Stimulated activated naive B cell treated with anti-CD40 and anti-IgM and Interleukin-4, amounts not matched to agents 10 μg/mL and 1 μg/mL and 100 μg/mL, for 72 hours (primary cell): ENCODE measurements at regions not wholly inside any gene's neighbourhood (a gene's known extent, or its start where the extent isn't known, plus 50 kb on each side); places are given as distances from the start of the nearest gene placed in this dataset.

Experiments
- ATAC-seq, 2 donors: fragments of 150-1000 bp; cut with Tn5 transposase; replicated peaks; 2 replicates each; pipeline ENCODE4 v1.10.0; 2021; ENCODE audit warnings: moderate library complexity in 1 of 2
- DNase-seq: peaks from one replicate; pipeline ENCODE4 v3.0.0; 2021
- H3K27ac Mint-ChIP-seq: one replicate; pipeline ENCODE4 v1.8.0; 2022; ENCODE audit warnings: mild to moderate bottlenecking, mixed read lengths
- H3K27me3 Mint-ChIP-seq, 2 donors: one replicate each; pipeline ENCODE4 v1.8.0; 2022; ENCODE audit warnings: mixed read lengths in 2 of 2
- H3K36me3 Mint-ChIP-seq, 2 donors: one replicate each; pipeline ENCODE4 v1.8.0; 2022; ENCODE audit warnings: mixed read lengths in 2 of 2, mild to moderate bottlenecking in 1 of 2
- H3K4me1 Mint-ChIP-seq, 2 donors: one replicate each; pipeline ENCODE4 v1.8.0; 2022; ENCODE audit warnings: mixed read lengths in 2 of 2, mild to moderate bottlenecking in 1 of 2
- H3K4me3 Mint-ChIP-seq, 2 donors: one replicate each; pipeline ENCODE4 v1.8.0; 2022; ENCODE audit warnings: mild to moderate bottlenecking in 2 of 2, mixed read lengths in 2 of 2, moderate library complexity in 1 of 2
- H3K9me3 Mint-ChIP-seq, 2 donors: one replicate each; pipeline ENCODE4 v1.8.0; 2022; ENCODE audit warnings: mixed read lengths in 2 of 2, mild to moderate bottlenecking in 1 of 2

DNA sequence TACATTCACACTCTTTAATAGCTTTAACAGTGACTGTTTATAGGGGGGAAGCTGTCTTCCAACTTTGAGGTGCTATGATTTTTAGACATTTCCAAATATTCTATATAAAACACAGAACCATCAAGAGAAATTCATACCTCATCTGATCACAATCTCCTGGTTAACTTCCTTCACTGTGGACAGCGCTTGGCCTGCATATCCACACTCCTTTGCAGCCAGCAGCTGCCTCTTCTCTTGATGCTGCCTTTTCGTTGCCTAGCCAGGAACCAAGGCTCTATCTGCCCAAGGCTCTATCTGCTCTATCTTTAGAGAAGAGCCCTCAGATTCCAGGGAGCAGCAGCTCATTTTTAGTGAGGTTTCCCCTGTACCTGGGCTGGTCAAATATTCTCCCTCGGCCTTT lies 252.0 kb downstream of the PTEN start:
- peaks cover 0 to 2% of the 10 kb centered on the region in 2 donors for H3K9me3 Mint-ChIP-seq
- peak overlapping the region; percentile 14 for H3K27ac Mint-ChIP-seq
- H3K4me3 Mint-ChIP-seq: no peak overlapping the region
- H3K4me1 Mint-ChIP-seq: peaks cover 10 to 40% of the 10 kb centered on the region in 2 donors
- H3K36me3 Mint-ChIP-seq: peaks cover 2 to 6% of the 10 kb centered on the region in 2 donors
- ATAC-seq (no peak), DNase-seq (no peak)
- H3K27me3 Mint-ChIP-seq: no peaks in the 10 kb centered on the region

DNA sequence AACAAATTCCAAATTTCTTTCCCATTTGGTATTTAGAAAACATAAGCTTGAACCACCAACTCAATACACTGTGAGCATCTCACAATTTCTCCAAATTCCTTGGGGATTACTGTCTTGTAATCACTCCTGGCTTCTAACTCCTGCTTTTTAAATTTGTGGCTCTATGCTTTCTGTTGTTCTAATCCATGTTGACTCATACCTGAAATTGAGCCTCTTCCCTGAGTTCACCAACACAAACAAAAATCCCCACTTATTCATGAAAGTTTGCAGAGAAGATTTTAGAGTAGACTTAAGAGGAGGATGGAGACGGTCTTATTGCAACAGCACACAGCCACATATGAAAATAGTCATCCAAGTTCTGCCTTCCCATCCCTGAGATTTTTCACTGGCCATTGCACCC lies 252.5 kb downstream of the PTEN start:
- H3K9me3 Mint-ChIP-seq: peaks cover 0 to 2% of the 10 kb centered on the region in 2 donors
- H3K27me3 Mint-ChIP-seq: no peaks in the 10 kb centered on the region
- H3K4me1 Mint-ChIP-seq: peaks cover 15 to 41% of the 10 kb centered on the region in 2 donors
- no peak for DNase-seq
- H3K27ac Mint-ChIP-seq: no peak overlapping the region
- no peak for ATAC-seq
- peaks cover 2 to 6% of the 10 kb centered on the region in 2 donors for H3K36me3 Mint-ChIP-seq
- no peak overlapping the region for H3K4me3 Mint-ChIP-seq

DNA sequence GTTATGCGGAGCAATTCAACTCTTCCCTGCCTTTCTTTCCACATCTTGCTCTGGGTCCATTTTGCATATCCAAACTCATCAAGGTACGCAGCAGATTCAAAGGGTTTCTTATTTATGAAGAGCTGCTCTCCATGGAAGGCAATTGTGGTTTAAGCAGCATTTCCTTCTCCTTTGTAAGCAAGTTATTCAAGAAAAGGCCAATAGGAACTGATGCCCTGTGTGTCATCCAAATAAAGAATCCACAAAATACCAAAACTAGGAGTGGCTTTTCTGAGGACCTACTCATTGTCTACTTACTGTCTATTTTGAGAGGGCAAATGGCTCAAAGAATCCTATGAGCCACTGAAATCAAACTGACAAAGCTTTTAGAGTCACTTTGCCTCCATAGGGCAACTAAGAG lies 253.1 kb downstream of the PTEN start:
- Mint-ChIP-seq H3K36me3 (peaks cover 2 to 6% of the 10 kb centered on the region in 2 donors), H3K9me3 (peaks cover 0 to 2% of the 10 kb centered on the region in 2 donors), H3K4me1 (peaks cover 18 to 37% of the 10 kb centered on the region in 2 donors), H3K4me3 (no peak overlapping the region), H3K27ac (no peak overlapping the region), H3K27me3 (no peaks in the 10 kb centered on the region)
- DNase-seq (no peak), ATAC-seq (no peak)

DNA sequence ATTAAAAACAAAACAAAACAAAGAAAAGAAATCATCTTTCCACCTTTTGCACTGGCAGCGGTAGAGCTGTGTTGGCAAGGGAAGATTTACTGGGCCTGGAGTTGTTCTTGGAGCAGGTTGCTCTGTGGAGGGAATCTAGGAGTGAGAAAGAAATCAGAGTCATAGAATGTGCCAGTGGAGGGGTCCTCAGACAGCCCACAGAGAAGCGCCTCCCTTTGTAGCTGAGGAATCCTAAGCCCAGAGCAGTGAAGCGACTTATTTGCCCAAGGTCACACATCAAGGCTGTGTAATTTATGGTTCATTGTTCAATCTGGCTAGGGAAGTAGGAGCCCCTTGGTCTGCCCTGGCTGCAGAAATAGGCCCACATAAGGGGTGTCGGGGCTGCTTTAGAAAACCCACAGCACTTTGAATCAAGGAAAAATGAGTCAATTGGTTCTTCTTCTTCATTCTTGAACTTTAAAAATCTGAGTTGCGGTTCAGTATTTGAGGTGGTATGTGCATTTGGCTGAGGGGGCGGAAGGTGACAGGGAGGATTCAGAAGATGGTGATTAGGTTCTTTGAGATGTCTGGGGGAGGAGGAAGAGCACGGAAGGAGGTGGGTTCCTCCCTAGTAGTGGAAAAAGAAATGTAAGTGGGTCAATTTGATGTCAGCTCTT lies 253.7 kb downstream of the PTEN start:
- no peak overlapping the region for H3K27ac Mint-ChIP-seq
- H3K36me3 Mint-ChIP-seq: peaks cover 2 to 6% of the 10 kb centered on the region in 2 donors
- peaks cover 24 to 35% of the 10 kb centered on the region in 2 donors for H3K4me1 Mint-ChIP-seq
- DNase-seq: peak; percentile 72
- no peaks in the 10 kb centered on the region for H3K27me3 Mint-ChIP-seq
- peak; percentile 73 to 76 for ATAC-seq
- no peak overlapping the region for H3K4me3 Mint-ChIP-seq
- H3K9me3 Mint-ChIP-seq: peaks cover 0 to 2% of the 10 kb centered on the region in 2 donors

DNA sequence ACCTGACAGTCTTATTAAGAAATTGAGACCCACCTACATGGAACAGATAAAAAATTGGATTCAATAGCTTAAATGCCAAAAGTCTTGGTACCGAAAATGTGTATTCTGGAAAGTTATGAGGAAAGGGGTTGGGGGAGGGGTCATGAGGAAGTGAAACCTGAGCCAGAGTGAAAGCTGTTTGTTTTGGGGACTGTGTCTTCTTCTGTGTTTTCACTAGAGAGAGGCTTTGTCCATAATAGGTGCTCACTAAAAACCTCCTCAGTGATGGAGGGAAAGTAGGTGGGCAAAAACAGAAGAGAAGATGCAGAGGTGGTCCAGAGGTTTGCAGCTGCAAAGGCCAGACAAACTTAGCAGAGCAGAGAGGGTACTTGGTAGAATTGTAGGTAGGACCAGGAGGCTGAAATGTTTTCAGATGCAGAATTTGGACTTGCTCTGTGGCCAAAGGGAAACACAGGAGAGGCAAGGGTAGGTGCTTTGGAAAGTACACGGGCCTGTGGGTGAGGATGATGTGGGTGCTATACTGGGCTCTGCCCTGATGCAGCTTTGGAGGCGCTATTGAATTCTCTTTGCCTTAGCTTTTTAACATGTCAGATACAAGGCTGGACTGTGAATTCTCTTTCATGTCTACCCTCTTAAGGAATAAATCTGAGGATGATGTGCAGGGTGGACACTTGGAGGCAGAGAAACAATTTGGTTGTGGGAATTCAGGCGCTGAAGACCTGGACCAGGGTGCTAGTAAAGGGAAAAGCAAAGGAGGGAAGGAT lies 254.6 kb downstream of the PTEN start:
- peaks cover 2 to 6% of the 10 kb centered on the region in 2 donors for H3K36me3 Mint-ChIP-seq
- peaks cover 0 to 2% of the 10 kb centered on the region in 2 donors for H3K9me3 Mint-ChIP-seq
- ATAC-seq (peak; percentile 42 to 48), DNase-seq (no peak)
- H3K4me1 Mint-ChIP-seq: peaks cover 27 to 36% of the 10 kb centered on the region in 2 donors
- H3K4me3 Mint-ChIP-seq: no peak overlapping the region
- H3K27ac Mint-ChIP-seq: no peak overlapping the region
- H3K27me3 Mint-ChIP-seq: no peaks in the 10 kb centered on the region

DNA sequence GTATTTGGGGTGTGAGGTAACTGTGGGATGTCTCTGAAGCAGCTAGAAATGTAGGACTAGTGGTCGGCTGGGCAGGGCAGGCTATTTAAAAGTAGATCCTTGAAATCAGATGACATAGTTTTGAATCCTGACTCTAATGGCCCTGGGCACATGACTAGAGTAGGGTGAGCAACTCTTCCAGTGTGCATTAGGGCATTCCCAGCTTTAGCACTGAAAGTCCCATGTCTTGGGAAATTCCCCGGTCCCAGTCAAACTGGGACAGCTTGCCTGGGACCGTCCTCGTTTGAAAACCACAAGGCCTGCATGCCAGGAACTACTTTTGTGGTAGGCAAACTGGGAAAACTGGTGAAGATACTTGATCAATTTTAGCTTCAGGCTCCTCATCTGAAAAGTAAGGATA lies 255.3 kb downstream of the PTEN start:
- ATAC-seq (no peak), DNase-seq (no peak)
- Mint-ChIP-seq H3K36me3 (peaks cover 0 to 3% of the 10 kb centered on the region in 2 donors), H3K27ac (no peak overlapping the region), H3K9me3 (peaks cover 0 to 2% of the 10 kb centered on the region in 2 donors), H3K4me1 (peaks cover 31 to 33% of the 10 kb centered on the region in 2 donors), H3K4me3 (no peak overlapping the region), H3K27me3 (no peaks in the 10 kb centered on the region)

DNA sequence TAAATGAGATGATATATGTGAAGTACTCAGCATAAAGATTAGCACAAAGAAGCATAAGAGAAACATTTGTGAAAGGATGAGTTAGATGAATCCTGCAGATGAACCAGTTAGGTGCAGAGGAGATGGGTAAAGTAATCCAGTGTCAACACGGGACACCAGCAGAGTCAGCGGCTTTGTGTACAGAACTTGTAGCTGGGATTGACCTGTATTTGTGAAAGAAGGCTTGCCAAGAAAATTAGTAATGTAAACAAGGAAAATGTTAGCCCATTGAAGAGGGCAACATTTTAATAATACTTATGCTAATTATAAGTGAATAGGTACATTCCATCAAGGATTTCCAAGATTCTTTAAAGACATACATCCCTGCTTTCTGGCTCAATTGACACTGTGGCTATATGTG lies 255.7 kb downstream of the PTEN start:
- no peak overlapping the region for H3K27ac Mint-ChIP-seq
- peaks cover 29 to 35% of the 10 kb centered on the region in 2 donors for H3K4me1 Mint-ChIP-seq
- no peaks in the 10 kb centered on the region for H3K27me3 Mint-ChIP-seq
- peaks cover 0 to 2% of the 10 kb centered on the region in 2 donors for H3K9me3 Mint-ChIP-seq
- H3K36me3 Mint-ChIP-seq: peaks cover 0 to 3% of the 10 kb centered on the region in 2 donors
- no peak for DNase-seq
- ATAC-seq: no peak
- no peak overlapping the region for H3K4me3 Mint-ChIP-seq

DNA sequence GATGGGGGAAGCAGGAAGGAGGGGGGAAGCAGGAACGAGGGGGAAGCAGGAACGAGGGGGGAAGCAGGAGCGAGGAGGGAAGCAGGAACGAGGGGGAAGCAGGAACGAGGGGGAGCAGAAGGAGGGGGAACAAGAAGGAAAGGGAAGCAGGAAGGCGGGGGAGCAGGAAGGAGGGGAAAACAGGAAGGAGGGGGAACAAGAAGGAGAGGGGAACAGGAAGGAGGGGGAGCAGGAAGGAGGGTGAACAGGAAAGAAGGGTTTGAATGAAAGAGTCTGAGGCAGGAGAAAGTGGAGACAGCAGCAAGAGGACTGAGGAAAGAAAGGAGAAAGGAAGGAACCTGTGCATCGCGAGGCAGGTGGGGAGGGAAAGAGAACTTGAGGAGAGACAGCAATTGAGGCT lies 256.6 kb downstream of the PTEN start:
- no peak for DNase-seq
- Mint-ChIP-seq H3K9me3 (peaks cover 0 to 2% of the 10 kb centered on the region in 2 donors), H3K36me3 (peaks cover under 1 to 3% of the 10 kb centered on the region in 2 donors), H3K27ac (peak overlapping the region; percentile 80), H3K4me3 (peak overlapping the region in 1 of 2 donors; percentile 47), H3K27me3 (no peaks in the 10 kb centered on the region), H3K4me1 (peaks cover 22 to 35% of the 10 kb centered on the region in 2 donors)
- ATAC-seq: no peak

DNA sequence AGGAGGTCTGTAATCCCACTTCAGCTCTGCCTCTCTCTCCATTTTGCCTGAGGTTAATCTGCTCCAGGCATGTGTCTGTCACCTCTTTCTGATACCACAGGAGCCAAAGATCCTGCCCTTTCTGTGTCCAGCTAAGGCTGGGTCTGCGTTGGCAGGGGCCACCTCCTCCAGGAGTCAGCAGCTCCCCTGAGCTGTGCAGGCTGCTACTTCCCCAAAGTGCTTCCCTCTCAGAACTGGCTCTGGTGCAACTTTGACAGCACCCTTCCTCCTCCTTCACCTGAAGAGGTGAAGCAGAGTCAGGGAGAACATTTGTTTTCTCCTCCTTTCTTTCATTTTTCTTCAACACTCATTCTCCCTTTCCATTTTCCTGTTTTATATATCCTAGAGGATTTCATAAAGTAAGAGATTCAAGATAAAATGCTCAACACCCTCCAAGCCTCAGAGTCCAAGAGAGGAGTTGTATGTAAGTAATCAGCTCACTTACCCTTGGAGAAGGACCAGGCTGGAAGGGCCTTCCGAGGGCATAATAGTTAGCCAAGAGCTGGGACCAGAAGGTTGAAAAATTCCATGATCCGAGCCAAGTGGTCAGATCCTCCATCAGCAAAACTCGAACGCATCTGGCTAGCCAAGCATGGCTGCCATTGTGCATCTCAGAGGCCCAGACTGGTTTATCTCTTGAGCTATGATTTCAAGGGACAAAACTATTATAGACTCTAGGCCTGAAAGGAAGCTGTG lies 257.3 kb downstream of the PTEN start:
- H3K9me3 Mint-ChIP-seq: peaks cover 0 to 3% of the 10 kb centered on the region in 2 donors
- H3K36me3 Mint-ChIP-seq: peaks cover 1 to 3% of the 10 kb centered on the region in 2 donors
- peak overlapping the region; percentile 80 for H3K27ac Mint-ChIP-seq
- peaks cover 22 to 35% of the 10 kb centered on the region in 2 donors for H3K4me1 Mint-ChIP-seq
- peak overlapping the region; percentile 38 to 39 for H3K4me3 Mint-ChIP-seq
- no peak for ATAC-seq
- no peaks in the 10 kb centered on the region for H3K27me3 Mint-ChIP-seq
- no peak for DNase-seq

DNA sequence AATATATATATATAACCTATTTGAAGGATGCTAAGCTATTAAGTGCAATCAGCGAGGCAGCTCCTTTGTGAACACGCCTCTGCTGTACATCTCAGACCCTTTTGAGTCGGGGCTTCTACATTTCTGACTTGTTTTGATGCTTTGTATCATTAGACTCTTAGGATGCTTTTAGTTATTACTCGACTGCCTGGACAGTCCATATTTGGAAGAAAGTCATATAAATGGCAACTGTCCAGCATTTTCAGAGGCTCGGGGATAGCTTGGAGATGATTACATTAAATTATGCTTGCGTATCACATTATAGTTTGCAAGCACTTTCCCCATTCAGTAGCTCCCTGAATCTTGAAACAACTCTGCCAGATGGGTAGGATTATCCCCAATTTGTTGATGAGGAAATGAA lies 257.9 kb downstream of the PTEN start:
- Mint-ChIP-seq H3K4me3 (no peak overlapping the region), H3K9me3 (peaks cover 0 to 3% of the 10 kb centered on the region in 2 donors), H3K27ac (no peak overlapping the region), H3K4me1 (peaks cover 22 to 35% of the 10 kb centered on the region in 2 donors), H3K36me3 (peaks cover 1 to 3% of the 10 kb centered on the region in 2 donors), H3K27me3 (no peaks in the 10 kb centered on the region)
- DNase-seq: no peak
- ATAC-seq: no peak

DNA sequence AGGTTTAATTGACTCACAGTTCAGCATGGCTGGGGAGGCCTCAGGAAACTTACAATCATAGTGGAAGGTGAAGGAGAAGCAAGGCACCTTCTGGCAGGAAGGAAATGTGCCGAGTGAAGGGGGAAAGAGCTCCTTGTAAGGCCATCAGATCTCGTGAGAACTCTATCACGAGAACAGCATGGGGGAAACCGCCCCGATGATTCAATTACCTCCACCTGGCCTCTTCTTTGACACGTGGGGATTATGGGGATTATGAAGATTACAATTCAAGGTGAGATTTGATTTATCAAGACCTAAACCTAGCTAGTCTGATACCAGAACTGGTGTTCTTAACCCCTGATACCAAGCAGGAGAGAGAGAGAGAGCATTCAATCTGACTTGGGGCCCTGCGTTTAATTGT lies 258.7 kb downstream of the PTEN start:
- H3K9me3 Mint-ChIP-seq: peaks cover 0 to 3% of the 10 kb centered on the region in 2 donors
- no peaks in the 10 kb centered on the region for H3K27me3 Mint-ChIP-seq
- DNase-seq: no peak
- peaks cover 1 to 3% of the 10 kb centered on the region in 2 donors for H3K36me3 Mint-ChIP-seq
- no peak overlapping the region for H3K27ac Mint-ChIP-seq
- ATAC-seq: no peak
- H3K4me3 Mint-ChIP-seq: no peak overlapping the region
- peaks cover 22 to 35% of the 10 kb centered on the region in 2 donors for H3K4me1 Mint-ChIP-seq

DNA sequence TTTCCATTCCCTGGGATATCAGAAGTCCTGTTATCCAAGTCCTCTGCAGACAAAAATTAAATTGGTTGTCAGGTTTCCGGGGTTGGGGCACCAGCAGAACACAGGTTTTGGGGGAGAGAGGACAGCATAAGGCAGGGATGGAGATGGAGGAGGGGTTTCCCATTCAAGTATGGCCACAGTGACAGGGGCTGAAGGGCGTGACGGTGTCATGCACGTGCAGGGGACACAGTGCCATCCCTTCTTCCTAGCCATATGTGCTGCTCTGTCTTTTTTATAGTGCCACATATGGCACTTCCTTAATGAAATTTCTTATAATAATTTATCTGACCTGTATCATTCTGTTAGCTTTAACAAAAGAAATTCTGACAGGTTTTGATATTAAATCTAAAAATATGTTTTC lies 259.2 kb downstream of the PTEN start:
- DNase-seq (no peak), ATAC-seq (no peak)
- no peaks in the 10 kb centered on the region for H3K27me3 Mint-ChIP-seq
- peaks cover 1 to 3% of the 10 kb centered on the region in 2 donors for H3K36me3 Mint-ChIP-seq
- no peak overlapping the region for H3K4me3 Mint-ChIP-seq
- H3K9me3 Mint-ChIP-seq: peaks cover 0 to 3% of the 10 kb centered on the region in 2 donors
- no peak overlapping the region for H3K27ac Mint-ChIP-seq
- H3K4me1 Mint-ChIP-seq: peaks cover 22 to 35% of the 10 kb centered on the region in 2 donors

DNA sequence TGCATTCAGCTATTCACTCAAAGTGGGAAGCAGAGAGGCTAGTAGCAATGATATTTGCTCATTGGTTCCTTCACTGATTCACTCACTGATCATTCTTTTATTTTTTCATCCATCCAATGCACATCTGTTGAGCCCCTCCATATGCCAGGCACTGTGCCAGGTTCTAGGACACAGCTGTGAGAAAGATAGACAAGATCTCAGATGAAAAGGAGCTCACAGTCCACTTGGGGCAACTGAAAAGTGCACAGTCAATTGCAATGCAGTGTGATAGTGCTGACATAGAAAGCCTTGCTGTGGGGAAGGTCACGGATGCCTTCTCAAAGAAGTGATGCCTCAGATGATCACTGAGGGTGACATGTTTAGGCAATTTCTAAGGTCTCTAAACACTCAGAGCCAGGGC lies 262.3 kb downstream of the PTEN start:
- DNase-seq: no peak
- Mint-ChIP-seq H3K27me3 (no peaks in the 10 kb centered on the region), H3K4me3 (no peak overlapping the region), H3K36me3 (peaks cover 0 to 1% of the 10 kb centered on the region in 2 donors), H3K9me3 (peaks cover 0 to 2% of the 10 kb centered on the region in 2 donors), H3K27ac (peak overlapping the region; percentile 53), H3K4me1 (peaks cover 13 to 22% of the 10 kb centered on the region in 2 donors)
- no peak for ATAC-seq

DNA sequence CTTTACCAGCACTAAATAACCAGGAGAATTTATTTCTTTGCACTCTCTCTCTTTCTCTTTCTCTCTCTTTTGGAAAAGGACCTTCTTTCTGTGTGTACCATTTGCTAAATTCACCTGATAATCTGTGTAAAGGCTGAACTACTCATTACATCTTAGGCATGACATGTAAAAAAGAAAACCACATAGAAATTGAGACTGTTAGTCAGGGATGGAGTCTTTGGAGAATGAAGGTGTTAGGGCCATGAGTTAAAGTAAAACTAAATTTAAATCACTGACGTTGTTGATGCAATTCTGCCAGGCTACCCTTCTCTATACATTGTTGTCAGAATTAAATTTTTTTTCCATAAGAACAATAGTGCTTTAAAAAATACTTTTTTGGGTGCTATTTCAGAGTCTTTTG lies 263.3 kb downstream of the PTEN start:
- H3K4me3 Mint-ChIP-seq: no peak overlapping the region
- no peaks in the 10 kb centered on the region for H3K27me3 Mint-ChIP-seq
- H3K36me3 Mint-ChIP-seq: peaks cover 0 to 1% of the 10 kb centered on the region in 2 donors
- peaks cover 12 to 15% of the 10 kb centered on the region in 2 donors for H3K4me1 Mint-ChIP-seq
- H3K9me3 Mint-ChIP-seq: peaks cover 0 to 2% of the 10 kb centered on the region in 2 donors
- H3K27ac Mint-ChIP-seq: no peak overlapping the region
- ATAC-seq (no peak), DNase-seq (no peak)
